Lower lobe of right lung (tissue), 2 donors: ENCODE measurements at regions not wholly inside any gene's neighbourhood (a gene's known extent, or its start where the extent isn't known, plus 50 kb on each side); places are given as distances from the start of the nearest gene placed in this dataset.

Experiments
- ATAC-seq, 2 donors: fragments of 200-7000 bp; cut with Tn5 transposase; one replicate each; pipeline ENCODE4 v1.9.1; 2020 to 2022; ENCODE audit warnings: mild to moderate bottlenecking in 2 of 2, moderate library complexity in 2 of 2
- DNase-seq: peaks from one replicate; pipeline ENCODE4 v3.0.0-alpha.2; 2020
- H3K27ac ChIP-seq: fragments of 200-600 bp; one replicate; pipeline ENCODE4 v1.8.0; 2022
- H3K27me3 ChIP-seq: fragments of 200-600 bp; one replicate; pipeline ENCODE4 v1.8.0; 2022; ENCODE audit warnings: low read depth
- H3K36me3 ChIP-seq: fragments of 200-600 bp; one replicate; pipeline ENCODE4 v1.8.0; 2022; ENCODE audit warnings: mild to moderate bottlenecking
- H3K4me1 ChIP-seq: fragments of 200-600 bp; one replicate; pipeline ENCODE4 v1.8.0; 2022
- H3K4me3 ChIP-seq: fragments of 200-600 bp; one replicate; pipeline ENCODE4 v1.8.0; 2022; ENCODE audit warnings: mild to moderate bottlenecking
- H3K9me3 ChIP-seq: fragments of 200-600 bp; one replicate; pipeline ENCODE4 v1.8.0; 2022
- intact Hi-C: fragments of 100-400 bp; cut with DNase I; formaldehyde crosslinking; loops from one replicate; pipeline ENCODE4 v1.11.0; 2022
- TF ChIP-seq, protein P1 (sequence below): fragments of 200-600 bp; IDR thresholded peaks from one replicate; pipeline ENCODE4 v1.8.0; 2022; ENCODE audit warnings: antibody characterized with exemption, mild to moderate bottlenecking
- donor health status: DM: no; HTN: yes; CAD: no; lungs with severe emphysema.

DNA sequence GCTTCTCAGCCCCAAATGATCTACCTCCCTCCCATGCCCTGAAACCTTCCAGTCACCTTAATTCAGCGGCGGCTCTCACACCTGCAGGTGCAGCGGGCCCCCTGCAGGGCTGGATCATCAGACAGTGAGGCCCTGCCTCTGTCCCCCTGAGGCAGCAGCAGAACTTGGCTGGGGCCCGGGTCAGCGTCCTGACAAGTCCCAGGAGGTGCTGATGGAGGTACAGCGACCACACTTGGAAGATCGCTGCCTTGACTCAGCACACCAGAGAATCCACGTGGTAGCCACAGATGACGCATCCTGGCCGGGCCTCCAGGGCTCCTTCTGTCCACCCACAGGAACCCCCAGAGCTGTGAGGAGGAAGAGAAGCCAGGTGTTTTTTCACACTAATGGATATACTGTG is 116.4 kb upstream of the THBS2 start:
- intact Hi-C loops, result no loop called here
- ATAC-seq (no peak), DNase-seq (no peak)
- no peaks in the 10 kb centered on the region for H3K27me3 ChIP-seq
- H3K27ac ChIP-seq, result no peak overlapping the region
- no peaks in the 10 kb centered on the region for H3K4me1 ChIP-seq
- H3K36me3 ChIP-seq, result no peaks in the 10 kb centered on the region
- no peak overlapping the region for H3K4me3 ChIP-seq
- H3K9me3 ChIP-seq, result no peaks in the 10 kb centered on the region
- TF ChIP-seq, protein P1, sequence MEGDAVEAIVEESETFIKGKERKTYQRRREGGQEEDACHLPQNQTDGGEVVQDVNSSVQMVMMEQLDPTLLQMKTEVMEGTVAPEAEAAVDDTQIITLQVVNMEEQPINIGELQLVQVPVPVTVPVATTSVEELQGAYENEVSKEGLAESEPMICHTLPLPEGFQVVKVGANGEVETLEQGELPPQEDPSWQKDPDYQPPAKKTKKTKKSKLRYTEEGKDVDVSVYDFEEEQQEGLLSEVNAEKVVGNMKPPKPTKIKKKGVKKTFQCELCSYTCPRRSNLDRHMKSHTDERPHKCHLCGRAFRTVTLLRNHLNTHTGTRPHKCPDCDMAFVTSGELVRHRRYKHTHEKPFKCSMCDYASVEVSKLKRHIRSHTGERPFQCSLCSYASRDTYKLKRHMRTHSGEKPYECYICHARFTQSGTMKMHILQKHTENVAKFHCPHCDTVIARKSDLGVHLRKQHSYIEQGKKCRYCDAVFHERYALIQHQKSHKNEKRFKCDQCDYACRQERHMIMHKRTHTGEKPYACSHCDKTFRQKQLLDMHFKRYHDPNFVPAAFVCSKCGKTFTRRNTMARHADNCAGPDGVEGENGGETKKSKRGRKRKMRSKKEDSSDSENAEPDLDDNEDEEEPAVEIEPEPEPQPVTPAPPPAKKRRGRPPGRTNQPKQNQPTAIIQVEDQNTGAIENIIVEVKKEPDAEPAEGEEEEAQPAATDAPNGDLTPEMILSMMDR, result no peak

- Histone ChIP-seq H3K9me3 (no peaks in the 10 kb centered on the region), H3K4me3 (no peak overlapping the region), H3K4me1 (no peaks in the 10 kb centered on the region), H3K27me3 (no peaks in the 10 kb centered on the region), H3K27ac (no peak overlapping the region), H3K36me3 (no peaks in the 10 kb centered on the region)
- intact Hi-C loops, result no loop called here
- no peak for ATAC-seq
- TF ChIP-seq, protein P1, result no peak
- DNase-seq, result no peak
These were observed 114.6 kb upstream of the THBS2 start for GRCh38 chr6:169368200-169368599.

GRCh38 chr6:169367507-169367906 is 113.9 kb upstream of the THBS2 start:
- H3K27ac ChIP-seq, result no peak overlapping the region
- TF ChIP-seq, protein P1, result no peak
- ATAC-seq, result no peak
- H3K4me1 ChIP-seq, result no peaks in the 10 kb centered on the region
- H3K4me3 ChIP-seq, result no peak overlapping the region
- no peaks in the 10 kb centered on the region for H3K36me3 ChIP-seq
- no peak for DNase-seq
- H3K9me3 ChIP-seq, result no peaks in the 10 kb centered on the region
- no peaks in the 10 kb centered on the region for H3K27me3 ChIP-seq
- intact Hi-C loops, result no loop called here

DNA sequence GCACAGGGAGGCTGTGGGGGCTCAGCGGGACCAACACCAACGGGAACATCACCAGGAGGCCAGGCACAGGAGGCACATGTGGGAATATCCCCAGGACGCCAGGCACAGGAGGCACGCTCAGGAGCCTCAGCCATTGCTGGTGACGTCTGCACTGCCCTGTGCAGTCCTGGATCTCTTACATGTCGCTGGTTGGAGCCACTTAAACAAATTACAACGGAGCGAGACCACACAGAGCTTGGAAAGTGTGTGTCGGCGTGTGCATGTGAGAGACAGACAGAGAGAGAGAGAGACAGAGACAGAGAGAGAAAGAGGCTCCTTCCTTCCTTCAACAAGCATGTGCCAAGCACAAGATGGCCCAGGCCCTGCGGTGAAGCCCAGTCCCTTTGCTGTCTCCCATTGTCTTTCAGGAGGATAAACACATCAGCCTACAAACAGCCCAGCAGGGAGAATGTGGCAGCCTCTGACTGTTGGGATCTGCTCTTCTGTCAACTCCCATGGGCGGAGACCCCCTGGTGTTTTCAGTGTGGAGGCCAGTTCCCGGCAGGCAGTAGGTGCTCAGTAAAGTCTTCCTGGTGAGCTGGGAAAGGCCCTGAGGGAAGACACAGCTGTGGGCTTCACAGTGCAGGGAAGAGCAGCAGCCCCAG is 112.7 kb upstream of the THBS2 start:
- no peaks in the 10 kb centered on the region for H3K36me3 ChIP-seq
- no peaks in the 10 kb centered on the region for H3K27me3 ChIP-seq
- no peaks in the 10 kb centered on the region for H3K4me1 ChIP-seq
- H3K4me3 ChIP-seq, result no peak overlapping the region
- DNase-seq (no peak), ATAC-seq (no peak)
- H3K27ac ChIP-seq, result no peak overlapping the region
- intact Hi-C loops, result no loop called here
- TF ChIP-seq, protein P1, result no peak
- H3K9me3 ChIP-seq, result no peaks in the 10 kb centered on the region

DNA sequence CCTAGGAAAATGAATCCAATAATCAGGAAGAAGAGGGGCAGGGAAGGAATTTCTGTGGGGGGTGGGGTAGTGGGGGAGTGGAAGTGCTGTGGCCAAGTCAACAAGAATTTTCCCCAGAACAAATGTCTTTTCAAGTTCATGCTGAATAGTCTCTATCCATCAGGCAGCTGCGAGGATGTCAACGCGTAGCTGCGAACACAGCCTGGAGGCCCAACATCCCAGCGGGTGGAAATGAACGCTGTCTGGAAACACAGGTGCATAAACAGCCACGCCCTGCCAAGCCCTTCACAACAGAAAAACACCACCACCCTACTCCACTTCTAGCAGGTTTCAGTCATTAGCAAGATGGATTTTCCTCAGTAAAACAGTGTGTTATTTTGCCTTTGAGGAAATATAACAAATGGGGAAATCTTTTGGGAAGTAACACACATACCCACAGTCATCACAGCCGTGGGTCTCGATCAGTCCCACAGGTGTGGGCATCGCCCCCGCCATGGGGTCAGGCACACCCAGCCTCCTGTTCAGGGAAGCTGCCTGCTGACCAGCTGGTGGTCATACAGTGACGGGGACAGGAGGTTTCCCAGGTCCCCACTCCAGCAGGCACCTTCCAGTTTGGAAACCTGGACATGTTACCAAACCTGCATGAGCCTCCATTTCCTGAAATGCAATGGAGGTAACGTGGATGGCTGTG is 112.1 kb upstream of the THBS2 start:
- intact Hi-C loops, result no loop called here
- ATAC-seq (no peak), DNase-seq (no peak)
- Histone ChIP-seq H3K4me3 (no peak overlapping the region), H3K36me3 (no peaks in the 10 kb centered on the region), H3K4me1 (no peaks in the 10 kb centered on the region), H3K27ac (no peak overlapping the region), H3K9me3 (no peaks in the 10 kb centered on the region), H3K27me3 (no peaks in the 10 kb centered on the region)
- TF ChIP-seq, protein P1, result no peak
